ENCODE measurements at regions not wholly inside any gene's neighbourhood (a gene's known extent, or its start where the extent isn't known, plus 50 kb on each side); places are given as distances from the start of the nearest gene placed in this dataset.
"Not testable (repeated sequence)": the region's sequence is repeated elsewhere in the genome, so short reads cannot be mapped to it uniquely, and the experiment has no call there.

DNA sequence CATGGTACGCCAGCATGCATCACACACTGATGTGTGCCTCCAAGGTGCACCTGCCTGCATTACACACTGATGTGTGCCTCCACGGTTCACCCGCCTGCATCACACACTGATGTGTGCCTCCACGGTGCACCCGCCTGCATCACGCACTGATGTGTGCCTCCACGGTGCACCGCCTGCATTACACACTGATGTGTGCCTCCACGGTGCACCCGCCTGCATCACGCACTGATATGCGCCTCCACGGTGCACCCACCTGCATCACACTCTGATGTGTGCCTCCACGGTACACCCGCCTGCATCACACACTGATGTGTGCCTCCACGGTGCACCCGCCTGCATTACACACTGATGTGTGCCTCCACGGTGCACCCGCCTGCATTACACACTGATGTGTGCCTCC, 223.1 kb upstream of the SHH start:
- H2BK5ac ChIP-seq (ENCODE audit: low read depth, low read length, poor library complexity, severe bottlenecking); H3K4me1 ChIP-seq (ENCODE audit: control insufficient read depth, insufficient read depth, low read length); H4K5ac ChIP-seq (ENCODE audit: low read depth, low read length); H3K18ac ChIP-seq (ENCODE audit: low read depth, low read length); H3K4me3 ChIP-seq (ENCODE audit: insufficient read depth, low read depth, low read length); H4K8ac ChIP-seq (ENCODE audit: low read depth in 2 of 2, low read length in 2 of 2); H3K4me2 ChIP-seq (ENCODE audit: low read depth, low read length); H3K56ac ChIP-seq (ENCODE audit: extremely low read depth, insufficient read depth, low read length); BruUV-seq (replicated peaks); H3K36me3 ChIP-seq (ENCODE audit: control insufficient read depth, insufficient read depth, low read length); H2BK20ac ChIP-seq (ENCODE audit: low read depth, low read length); H2BK120ac ChIP-seq (ENCODE audit: low read depth, low read length); in situ Hi-C loops (cut with MboI; ENCODE audit: low sequenced_read_pairs); H3K27ac ChIP-seq (ENCODE audit: insufficient read depth, low read length); H4K91ac ChIP-seq (ENCODE audit: insufficient read depth, low read depth, low read length); H3K27me3 ChIP-seq (ENCODE audit: control insufficient read depth, insufficient read depth, low read length); H4K20me1 ChIP-seq (ENCODE audit: insufficient read depth, low read length); H3K23ac ChIP-seq (ENCODE audit: low read depth, low read length); H2AFZ ChIP-seq (replicated peaks; ENCODE audit: low read length, poor library complexity); CTCF ChIA-PET; H3K79me1 ChIP-seq (ENCODE audit: low read depth in 1 of 2, low read length in 2 of 2); POLR2A ChIA-PET (ENCODE audit: unreplicated experiment); H2AK9ac ChIP-seq (replicated peaks; ENCODE audit: low read depth, low read length, poor library complexity); H3K9me1 ChIP-seq (ENCODE audit: insufficient read depth, low read length); H3K14ac ChIP-seq (replicated peaks; ENCODE audit: low read depth, low read length); dilution Hi-C loops (cut with HindIII; ENCODE audit: low sequenced_read_pairs, unreplicated experiment); DNase-seq; H2AK5ac ChIP-seq (ENCODE audit: low read depth, low read length); intact Hi-C loops (cut with micrococcal nuclease); H3K9ac ChIP-seq (ENCODE audit: low read depth, low read length); ATAC-seq (ENCODE audit: low read depth); H2BK15ac ChIP-seq (ENCODE audit: low read depth, low read length); H3K4ac ChIP-seq (ENCODE audit: low read depth, low read length): not testable (repeated sequence)
- H3K9me3 ChIP-seq (ENCODE audit: control insufficient read depth, insufficient read depth, low read length): peaks cover 25% of the 10 kb centered on the region
- 76% methylated on average over 9 of the region's 19 CpGs; no CpG with 5 or more reads in 1 of the 2 experiments for WGBS, 2 experiments (ENCODE audit: extremely low coverage in 2 of 2, insufficient read length in 1 of 2)
